ENCODE measurements at regions not wholly inside any gene's neighbourhood (a gene's known extent, or its start where the extent isn't known, plus 50 kb on each side); places are given as distances from the start of the nearest gene placed in this dataset.

DNA sequence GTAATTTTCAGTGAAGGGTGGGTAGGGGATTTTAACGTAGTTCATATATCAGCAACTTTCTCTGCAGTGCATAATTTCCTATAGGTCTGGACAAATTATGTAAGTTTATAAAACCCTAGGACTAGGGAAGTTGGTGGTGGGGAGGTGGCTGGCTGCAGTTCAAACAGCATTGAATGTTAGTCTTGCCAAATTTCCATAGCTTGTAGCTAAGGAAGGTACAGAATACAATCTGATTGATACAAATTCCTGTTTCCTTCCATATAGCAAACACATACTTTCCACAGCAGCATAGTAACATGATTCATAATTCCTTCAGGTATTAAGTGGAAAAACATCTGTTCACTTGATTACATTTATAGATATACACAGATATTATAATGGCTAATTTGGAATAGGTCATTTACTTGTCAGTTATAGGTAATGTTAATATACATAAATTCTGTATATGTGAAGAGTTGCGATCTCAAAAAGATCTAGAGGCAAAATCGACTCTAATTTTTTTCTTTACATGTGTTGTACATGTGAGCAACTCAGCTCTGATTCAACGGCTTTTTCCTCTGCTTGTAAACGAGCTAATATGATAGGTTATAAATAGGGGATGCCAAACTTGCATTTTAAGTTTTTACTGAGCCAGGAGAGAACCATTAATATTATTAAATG, 233.4 kb upstream of the CSNK1A1L start (continued):
- TF ChIP-seq, protein P1, sequence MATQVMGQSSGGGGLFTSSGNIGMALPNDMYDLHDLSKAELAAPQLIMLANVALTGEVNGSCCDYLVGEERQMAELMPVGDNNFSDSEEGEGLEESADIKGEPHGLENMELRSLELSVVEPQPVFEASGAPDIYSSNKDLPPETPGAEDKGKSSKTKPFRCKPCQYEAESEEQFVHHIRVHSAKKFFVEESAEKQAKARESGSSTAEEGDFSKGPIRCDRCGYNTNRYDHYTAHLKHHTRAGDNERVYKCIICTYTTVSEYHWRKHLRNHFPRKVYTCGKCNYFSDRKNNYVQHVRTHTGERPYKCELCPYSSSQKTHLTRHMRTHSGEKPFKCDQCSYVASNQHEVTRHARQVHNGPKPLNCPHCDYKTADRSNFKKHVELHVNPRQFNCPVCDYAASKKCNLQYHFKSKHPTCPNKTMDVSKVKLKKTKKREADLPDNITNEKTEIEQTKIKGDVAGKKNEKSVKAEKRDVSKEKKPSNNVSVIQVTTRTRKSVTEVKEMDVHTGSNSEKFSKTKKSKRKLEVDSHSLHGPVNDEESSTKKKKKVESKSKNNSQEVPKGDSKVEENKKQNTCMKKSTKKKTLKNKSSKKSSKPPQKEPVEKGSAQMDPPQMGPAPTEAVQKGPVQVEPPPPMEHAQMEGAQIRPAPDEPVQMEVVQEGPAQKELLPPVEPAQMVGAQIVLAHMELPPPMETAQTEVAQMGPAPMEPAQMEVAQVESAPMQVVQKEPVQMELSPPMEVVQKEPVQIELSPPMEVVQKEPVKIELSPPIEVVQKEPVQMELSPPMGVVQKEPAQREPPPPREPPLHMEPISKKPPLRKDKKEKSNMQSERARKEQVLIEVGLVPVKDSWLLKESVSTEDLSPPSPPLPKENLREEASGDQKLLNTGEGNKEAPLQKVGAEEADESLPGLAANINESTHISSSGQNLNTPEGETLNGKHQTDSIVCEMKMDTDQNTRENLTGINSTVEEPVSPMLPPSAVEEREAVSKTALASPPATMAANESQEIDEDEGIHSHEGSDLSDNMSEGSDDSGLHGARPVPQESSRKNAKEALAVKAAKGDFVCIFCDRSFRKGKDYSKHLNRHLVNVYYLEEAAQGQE (IDR thresholded peaks at IDR 0.05; ENCODE audit: unreplicated experiment) = no peak
- no peak for TF ChIP-seq EZH2 (IDR thresholded peaks at IDR 0.05; ENCODE audit: low read depth, unreplicated experiment)
- no peak for TF ChIP-seq STAT1 (IDR thresholded peaks at IDR 0.05; ENCODE audit: unreplicated experiment)
- no peak for TF ChIP-seq POLR2AphosphoS5 (IDR thresholded peaks at IDR 0.05; ENCODE audit: low read depth)
- no peak for TF ChIP-seq NANOG (IDR thresholded peaks at IDR 0.05; ENCODE audit: borderline replicate concordance)
- TF ChIP-seq, protein P2, sequence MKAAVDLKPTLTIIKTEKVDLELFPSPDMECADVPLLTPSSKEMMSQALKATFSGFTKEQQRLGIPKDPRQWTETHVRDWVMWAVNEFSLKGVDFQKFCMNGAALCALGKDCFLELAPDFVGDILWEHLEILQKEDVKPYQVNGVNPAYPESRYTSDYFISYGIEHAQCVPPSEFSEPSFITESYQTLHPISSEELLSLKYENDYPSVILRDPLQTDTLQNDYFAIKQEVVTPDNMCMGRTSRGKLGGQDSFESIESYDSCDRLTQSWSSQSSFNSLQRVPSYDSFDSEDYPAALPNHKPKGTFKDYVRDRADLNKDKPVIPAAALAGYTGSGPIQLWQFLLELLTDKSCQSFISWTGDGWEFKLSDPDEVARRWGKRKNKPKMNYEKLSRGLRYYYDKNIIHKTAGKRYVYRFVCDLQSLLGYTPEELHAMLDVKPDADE (IDR thresholded peaks at IDR 0.05) = no peak
- no peak for TF ChIP-seq CREB1 (CRISPR knock-in tag; IDR thresholded peaks at IDR 0.05; ENCODE audit: low read depth)

DNA sequence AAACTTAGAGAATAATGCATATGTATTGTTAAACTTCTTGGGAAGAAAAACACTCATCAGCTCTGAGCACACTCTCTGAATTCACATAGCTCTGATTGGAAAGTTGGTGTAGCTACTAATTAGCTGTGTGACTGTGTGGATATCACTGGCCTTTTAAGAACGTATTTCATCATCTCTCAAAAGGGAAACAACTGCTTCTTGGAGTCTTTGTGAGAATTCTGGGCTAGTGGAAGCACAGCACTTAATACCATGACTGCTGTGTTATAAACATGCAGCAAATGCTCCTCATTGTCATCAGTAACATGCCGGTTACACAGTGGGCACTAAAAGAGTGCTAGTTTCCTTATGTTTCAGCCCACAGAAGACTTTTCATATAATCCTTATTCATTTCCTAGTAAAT, 220.9 kb upstream of the CSNK1A1L start:
- DNase-seq (ENCODE audit: low spot score) (no peak), ATAC-seq (no peak)
- H3K9me3 Mint-ChIP-seq = peaks cover 10% of the 10 kb centered on the region; the same call in 2 of the 3 replicates
- no peak overlapping the region for H3K27ac Mint-ChIP-seq
- no peaks in the 10 kb centered on the region for H4K20me1 ChIP-seq (replicated peaks; ENCODE audit: insufficient read depth)
- H3K27me3 Mint-ChIP-seq (ENCODE audit: insufficient read depth, low read depth, poor library complexity) = peaks cover 1% of the 10 kb centered on the region
- no peaks in the 10 kb centered on the region for H3K36me3 ChIP-seq (ENCODE audit: insufficient read depth)
- no peaks in the 10 kb centered on the region for H3F3A ChIP-seq (replicated peaks; ENCODE audit: low read depth)
- no peak overlapping the region for H3K27ac ChIP-seq (ENCODE audit: low read depth)
- H3K4me1 ChIP-seq (ENCODE audit: insufficient read depth) = no peaks in the 10 kb centered on the region
- no peaks in the 10 kb centered on the region for H3K9me2 ChIP-seq (ENCODE audit: insufficient read depth)
- peaks cover 7% of the 10 kb centered on the region; the same call in 2 of the 3 replicates for H3K4me1 Mint-ChIP-seq
- H3K79me2 ChIP-seq (replicated peaks; ENCODE audit: insufficient read depth) = no peaks in the 10 kb centered on the region
- H3K4me3 ChIP-seq = no peak overlapping the region
- H3K27me3 ChIP-seq (ENCODE audit: insufficient read depth) = no peaks in the 10 kb centered on the region
- no peak overlapping the region for H3K4me3 Mint-ChIP-seq
- no peak overlapping the region for H3K4me2 ChIP-seq
- H2AFZ ChIP-seq = no peak overlapping the region
- H3K36me3 Mint-ChIP-seq (ENCODE audit: low read depth) = peaks cover 5% of the 10 kb centered on the region; the same call in 2 of the 3 replicates
- TF ChIP-seq CREB1 (CRISPR knock-in tag; IDR thresholded peaks at IDR 0.05; ENCODE audit: low read depth) = no peak
- TF ChIP-seq, protein P3, sequence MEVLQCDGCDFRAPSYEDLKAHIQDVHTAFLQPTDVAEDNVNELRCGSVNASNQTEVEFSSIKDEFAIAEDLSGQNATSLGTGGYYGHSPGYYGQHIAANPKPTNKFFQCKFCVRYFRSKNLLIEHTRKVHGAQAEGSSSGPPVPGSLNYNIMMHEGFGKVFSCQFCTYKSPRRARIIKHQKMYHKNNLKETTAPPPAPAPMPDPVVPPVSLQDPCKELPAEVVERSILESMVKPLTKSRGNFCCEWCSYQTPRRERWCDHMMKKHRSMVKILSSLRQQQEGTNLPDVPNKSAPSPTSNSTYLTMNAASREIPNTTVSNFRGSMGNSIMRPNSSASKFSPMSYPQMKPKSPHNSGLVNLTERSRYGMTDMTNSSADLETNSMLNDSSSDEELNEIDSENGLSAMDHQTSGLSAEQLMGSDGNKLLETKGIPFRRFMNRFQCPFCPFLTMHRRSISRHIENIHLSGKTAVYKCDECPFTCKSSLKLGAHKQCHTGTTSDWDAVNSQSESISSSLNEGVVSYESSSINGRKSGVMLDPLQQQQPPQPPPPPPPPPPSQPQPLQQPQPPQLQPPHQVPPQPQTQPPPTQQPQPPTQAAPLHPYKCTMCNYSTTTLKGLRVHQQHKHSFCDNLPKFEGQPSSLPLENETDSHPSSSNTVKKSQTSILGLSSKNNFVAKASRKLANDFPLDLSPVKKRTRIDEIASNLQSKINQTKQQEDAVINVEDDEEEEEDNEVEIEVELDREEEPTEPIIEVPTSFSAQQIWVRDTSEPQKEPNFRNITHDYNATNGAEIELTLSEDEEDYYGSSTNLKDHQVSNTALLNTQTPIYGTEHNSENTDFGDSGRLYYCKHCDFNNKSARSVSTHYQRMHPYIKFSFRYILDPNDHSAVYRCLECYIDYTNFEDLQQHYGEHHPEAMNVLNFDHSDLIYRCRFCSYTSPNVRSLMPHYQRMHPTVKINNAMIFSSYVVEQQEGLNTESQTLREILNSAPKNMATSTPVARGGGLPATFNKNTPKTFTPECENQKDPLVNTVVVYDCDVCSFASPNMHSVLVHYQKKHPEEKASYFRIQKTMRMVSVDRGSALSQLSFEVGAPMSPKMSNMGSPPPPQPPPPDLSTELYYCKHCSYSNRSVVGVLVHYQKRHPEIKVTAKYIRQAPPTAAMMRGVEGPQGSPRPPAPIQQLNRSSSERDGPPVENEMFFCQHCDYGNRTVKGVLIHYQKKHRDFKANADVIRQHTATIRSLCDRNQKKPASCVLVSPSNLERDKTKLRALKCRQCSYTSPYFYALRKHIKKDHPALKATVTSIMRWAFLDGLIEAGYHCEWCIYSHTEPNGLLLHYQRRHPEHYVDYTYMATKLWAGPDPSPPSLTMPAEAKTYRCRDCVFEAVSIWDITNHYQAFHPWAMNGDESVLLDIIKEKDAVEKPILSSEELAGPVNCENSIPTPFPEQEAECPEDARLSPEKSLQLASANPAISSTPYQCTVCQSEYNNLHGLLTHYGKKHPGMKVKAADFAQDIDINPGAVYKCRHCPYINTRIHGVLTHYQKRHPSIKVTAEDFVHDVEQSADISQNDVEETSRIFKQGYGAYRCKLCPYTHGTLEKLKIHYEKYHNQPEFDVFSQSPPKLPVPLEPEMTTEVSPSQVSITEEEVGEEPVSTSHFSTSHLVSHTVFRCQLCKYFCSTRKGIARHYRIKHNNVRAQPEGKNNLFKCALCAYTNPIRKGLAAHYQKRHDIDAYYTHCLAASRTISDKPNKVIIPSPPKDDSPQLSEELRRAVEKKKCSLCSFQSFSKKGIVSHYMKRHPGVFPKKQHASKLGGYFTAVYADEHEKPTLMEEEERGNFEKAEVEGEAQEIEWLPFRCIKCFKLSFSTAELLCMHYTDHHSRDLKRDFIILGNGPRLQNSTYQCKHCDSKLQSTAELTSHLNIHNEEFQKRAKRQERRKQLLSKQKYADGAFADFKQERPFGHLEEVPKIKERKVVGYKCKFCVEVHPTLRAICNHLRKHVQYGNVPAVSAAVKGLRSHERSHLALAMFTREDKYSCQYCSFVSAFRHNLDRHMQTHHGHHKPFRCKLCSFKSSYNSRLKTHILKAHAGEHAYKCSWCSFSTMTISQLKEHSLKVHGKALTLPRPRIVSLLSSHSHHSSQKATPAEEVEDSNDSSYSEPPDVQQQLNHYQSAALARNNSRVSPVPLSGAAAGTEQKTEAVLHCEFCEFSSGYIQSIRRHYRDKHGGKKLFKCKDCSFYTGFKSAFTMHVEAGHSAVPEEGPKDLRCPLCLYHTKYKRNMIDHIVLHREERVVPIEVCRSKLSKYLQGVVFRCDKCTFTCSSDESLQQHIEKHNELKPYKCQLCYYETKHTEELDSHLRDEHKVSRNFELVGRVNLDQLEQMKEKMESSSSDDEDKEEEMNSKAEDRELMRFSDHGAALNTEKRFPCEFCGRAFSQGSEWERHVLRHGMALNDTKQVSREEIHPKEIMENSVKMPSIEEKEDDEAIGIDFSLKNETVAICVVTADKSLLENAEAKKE (CRISPR knock-in tag; IDR thresholded peaks at IDR 0.05) = no peak
- no peak for TF ChIP-seq ZNF114 (CRISPR knock-in tag; IDR thresholded peaks at IDR 0.05)
- no peak for TF ChIP-seq ZNF331 (CRISPR knock-in tag; IDR thresholded peaks at IDR 0.05; ENCODE audit: low read depth)
- TF ChIP-seq STAT1 (IDR thresholded peaks at IDR 0.05; ENCODE audit: unreplicated experiment) = no peak
- no peak for TF ChIP-seq NANOG (IDR thresholded peaks at IDR 0.05; ENCODE audit: borderline replicate concordance)
- TF ChIP-seq, protein P2 (IDR thresholded peaks at IDR 0.05) = no peak
- TF ChIP-seq JUNB (IDR thresholded peaks at IDR 0.05; ENCODE audit: unreplicated experiment) = no peak
- no peak for TF ChIP-seq EZH2 (IDR thresholded peaks at IDR 0.05; ENCODE audit: low read depth, unreplicated experiment)

Data from GM23338 (cell line).